PFSK-1 (cell line): ENCODE measurements at regions not wholly inside any gene's neighbourhood (a gene's known extent, or its start where the extent isn't known, plus 50 kb on each side); places are given as distances from the start of the nearest gene placed in this dataset.

Experiments
- FOXP2 ChIP-seq: optimal IDR thresholded peaks from 2 replicates; pipeline ENCODE3; 2011; ENCODE audit warnings: borderline replicate concordance, control low read depth, inconsistent platforms; ENCODE audit not compliant: insufficient read depth; ENCODE audit errors: extremely low read length, extremely low read depth
- POLR2AphosphoS5 ChIP-seq: IDR thresholded peaks from 2 replicates; pipeline ENCODE4 v1.6.1; 2012; ENCODE audit warnings: low read depth, mild to moderate bottlenecking, control low read depth, low read length, moderate library complexity
- TAF1 ChIP-seq: IDR thresholded peaks from 2 replicates; pipeline ENCODE4 v1.6.1; 2012; ENCODE audit warnings: low read length, control low read depth, borderline replicate concordance; ENCODE audit not compliant: insufficient read depth
- TF ChIP-seq, protein P1 (sequence below), 2 experiments: IDR thresholded peaks; 2 replicates each; pipeline versions ENCODE4 v1.6.1 to v1.8.0; 2011 to 2012; ENCODE audit warnings: low read depth in 2 of 2, low read length in 2 of 2, control low read depth in 1 of 2, inconsistent platforms in 1 of 2, mild to moderate bottlenecking in 1 of 2, moderate library complexity in 1 of 2; ENCODE audit not compliant: insufficient read depth in 1 of 2

- no peak for TF ChIP-seq POLR2AphosphoS5
- no peak for TF ChIP-seq TAF1
- TF ChIP-seq, protein P1, sequence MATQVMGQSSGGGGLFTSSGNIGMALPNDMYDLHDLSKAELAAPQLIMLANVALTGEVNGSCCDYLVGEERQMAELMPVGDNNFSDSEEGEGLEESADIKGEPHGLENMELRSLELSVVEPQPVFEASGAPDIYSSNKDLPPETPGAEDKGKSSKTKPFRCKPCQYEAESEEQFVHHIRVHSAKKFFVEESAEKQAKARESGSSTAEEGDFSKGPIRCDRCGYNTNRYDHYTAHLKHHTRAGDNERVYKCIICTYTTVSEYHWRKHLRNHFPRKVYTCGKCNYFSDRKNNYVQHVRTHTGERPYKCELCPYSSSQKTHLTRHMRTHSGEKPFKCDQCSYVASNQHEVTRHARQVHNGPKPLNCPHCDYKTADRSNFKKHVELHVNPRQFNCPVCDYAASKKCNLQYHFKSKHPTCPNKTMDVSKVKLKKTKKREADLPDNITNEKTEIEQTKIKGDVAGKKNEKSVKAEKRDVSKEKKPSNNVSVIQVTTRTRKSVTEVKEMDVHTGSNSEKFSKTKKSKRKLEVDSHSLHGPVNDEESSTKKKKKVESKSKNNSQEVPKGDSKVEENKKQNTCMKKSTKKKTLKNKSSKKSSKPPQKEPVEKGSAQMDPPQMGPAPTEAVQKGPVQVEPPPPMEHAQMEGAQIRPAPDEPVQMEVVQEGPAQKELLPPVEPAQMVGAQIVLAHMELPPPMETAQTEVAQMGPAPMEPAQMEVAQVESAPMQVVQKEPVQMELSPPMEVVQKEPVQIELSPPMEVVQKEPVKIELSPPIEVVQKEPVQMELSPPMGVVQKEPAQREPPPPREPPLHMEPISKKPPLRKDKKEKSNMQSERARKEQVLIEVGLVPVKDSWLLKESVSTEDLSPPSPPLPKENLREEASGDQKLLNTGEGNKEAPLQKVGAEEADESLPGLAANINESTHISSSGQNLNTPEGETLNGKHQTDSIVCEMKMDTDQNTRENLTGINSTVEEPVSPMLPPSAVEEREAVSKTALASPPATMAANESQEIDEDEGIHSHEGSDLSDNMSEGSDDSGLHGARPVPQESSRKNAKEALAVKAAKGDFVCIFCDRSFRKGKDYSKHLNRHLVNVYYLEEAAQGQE (IDR thresholded peaks at IDR 0.05; ENCODE audit: insufficient read depth in 1 of 2, low read depth in 2 of 2, low read length in 2 of 2) = no peak
- no peak for TF ChIP-seq FOXP2
Measured at GRCh38 chr3:144953959-144954358, 982.3 kb downstream of the DIPK2A start.
